Activated B cell treated with CpG ODN at 0.5 μM for 24 hours (primary cell): ENCODE measurements at regions not wholly inside any gene's neighbourhood (a gene's known extent, or its start where the extent isn't known, plus 50 kb on each side); places are given as distances from the start of the nearest gene placed in this dataset.

Experiments used
- ATAC-seq: fragments of 200-7000 bp; cut with Tn5 transposase; one replicate; pipeline ENCODE4 v1.10.0; 2021; ENCODE audit warnings: low read depth, mild to moderate bottlenecking, moderate library complexity
- CTCF ChIA-PET: fragments of 350-600 bp; sonication (Branson Sonifier 250); formaldehyde crosslinking; loops from one replicate; lab custom pipeline; 2021; ENCODE audit warnings: antibody characterized with exemption; lab: Charles Lee
- POLR2A ChIA-PET: fragments of 350-600 bp; sonication (Branson Sonifier 250); formaldehyde crosslinking; loops from one replicate; lab custom pipeline; 2021; ENCODE audit warnings: antibody characterized with exemption; lab: Charles Lee
- DNase-seq: peaks from one replicate; pipeline ENCODE4 v3.0.0; 2022
- H3K27ac Mint-ChIP-seq: one replicate; pipeline ENCODE4 v1.8.0; 2020; ENCODE audit warnings: mixed read lengths
- H3K27me3 Mint-ChIP-seq: one replicate; pipeline ENCODE4 v1.8.0; 2021; ENCODE audit warnings: mixed read lengths
- H3K36me3 Mint-ChIP-seq: one replicate; pipeline ENCODE4 v1.8.0; 2021; ENCODE audit warnings: low read depth, mixed read lengths
- H3K4me1 Mint-ChIP-seq: one replicate; pipeline ENCODE4 v1.8.0; 2021; ENCODE audit warnings: mixed read lengths
- H3K4me3 Mint-ChIP-seq: one replicate; pipeline ENCODE4 v1.8.0; 2020; ENCODE audit warnings: mild to moderate bottlenecking, mixed read lengths
- H3K9me3 Mint-ChIP-seq: one replicate; pipeline ENCODE4 v1.8.0; 2020; ENCODE audit warnings: mixed read lengths
- CTCF ChIP-seq: fragments of 200-600 bp; IDR thresholded peaks from one replicate; pipeline ENCODE4 v1.8.0; 2022; ENCODE audit warnings: antibody characterized with exemption, mild to moderate bottlenecking
- intact Hi-C: fragments of 100-400 bp; cut with micrococcal nuclease; formaldehyde crosslinking; loops from one replicate; pipeline ENCODE4 v1.15.1; 2024

GRCh38 chr20:51140671-51141070 is 117.8 kb upstream of the KCNG1 start:
- DNase-seq (no peak), ATAC-seq (no peak)
- Mint-ChIP-seq H3K4me3 (no peak overlapping the region), H3K4me1 (peaks cover 3% of the 10 kb centered on the region), H3K27ac (no peak overlapping the region), H3K27me3 (peaks cover 30% of the 10 kb centered on the region), H3K9me3 (peaks cover 2% of the 10 kb centered on the region), H3K36me3 (no peaks in the 10 kb centered on the region)
- ChIA-PET POLR2A (interaction anchor here (0.6 kb wide), 1 partner anchor 64 kb away, joined by 3 read pairs; no protein-coding TSS in a partner anchor), CTCF (no interaction called here)
- TF ChIP-seq CTCF, result no peak
- intact Hi-C loops, result no loop called here

- H3K27ac Mint-ChIP-seq, result no peak overlapping the region
- no peak overlapping the region for H3K4me3 Mint-ChIP-seq
- ChIA-PET POLR2A (no interaction called here), CTCF (no interaction called here)
- intact Hi-C loops, result no loop called here
- H3K4me1 Mint-ChIP-seq, result peaks cover 4% of the 10 kb centered on the region
- ATAC-seq (no peak), DNase-seq (no peak)
- TF ChIP-seq CTCF, result no peak
- H3K27me3 Mint-ChIP-seq, result peaks cover 26% of the 10 kb centered on the region
- H3K36me3 Mint-ChIP-seq, result no peaks in the 10 kb centered on the region
- no peaks in the 10 kb centered on the region for H3K9me3 Mint-ChIP-seq
Observed at GRCh38 chr20:51139891-51140290, 117.0 kb upstream of the KCNG1 start.

GRCh38 chr20:51138576-51138975 is 115.7 kb upstream of the KCNG1 start:
- DNase-seq (no peak), ATAC-seq (no peak)
- no peaks in the 10 kb centered on the region for H3K36me3 Mint-ChIP-seq
- ChIA-PET CTCF (no interaction called here), POLR2A (no interaction called here)
- intact Hi-C loops, result no loop called here
- H3K27me3 Mint-ChIP-seq, result peaks cover 19% of the 10 kb centered on the region
- no peak overlapping the region for H3K4me3 Mint-ChIP-seq
- TF ChIP-seq CTCF, result no peak
- peaks cover 14% of the 10 kb centered on the region for H3K4me1 Mint-ChIP-seq
- H3K27ac Mint-ChIP-seq, result no peak overlapping the region
- no peaks in the 10 kb centered on the region for H3K9me3 Mint-ChIP-seq

- ChIA-PET CTCF (no interaction called here), POLR2A (no interaction called here)
- Mint-ChIP-seq H3K27me3 (peaks cover 15% of the 10 kb centered on the region), H3K4me3 (no peak overlapping the region), H3K27ac (no peak overlapping the region), H3K9me3 (no peaks in the 10 kb centered on the region), H3K36me3 (no peaks in the 10 kb centered on the region), H3K4me1 (peaks cover 14% of the 10 kb centered on the region)
- ATAC-seq (no peak), DNase-seq (no peak)
- TF ChIP-seq CTCF, result no peak
- intact Hi-C loops, result no loop called here
Observed at GRCh38 chr20:51137461-51137860, 114.6 kb upstream of the KCNG1 start.

- Mint-ChIP-seq H3K36me3 (no peaks in the 10 kb centered on the region), H3K9me3 (no peaks in the 10 kb centered on the region), H3K27ac (no peak overlapping the region), H3K4me3 (no peak overlapping the region), H3K27me3 (peaks cover 12% of the 10 kb centered on the region), H3K4me1 (peaks cover 19% of the 10 kb centered on the region)
- ATAC-seq (no peak), DNase-seq (no peak)
- TF ChIP-seq CTCF, result no peak
- ChIA-PET CTCF (no interaction called here), POLR2A (no interaction called here)
- intact Hi-C loops, result no loop called here
Observed at GRCh38 chr20:51135926-51136715, 113.2 kb upstream of the KCNG1 start.
